ENCODE measurements at regions not wholly inside any gene's neighbourhood (a gene's known extent, or its start where the extent isn't known, plus 50 kb on each side); places are given as distances from the start of the nearest gene placed in this dataset.

GRCh38 chr11:45454917-45455401 lies 168.8 kb upstream of the SYT13 start:
- WGBS, 4 donors, result 71 to 100% (median 82%) methylated on average over 1 of the region's 1 CpG
- TF ChIP-seq POLR2A (IDR thresholded peaks at IDR 0.05) (no peak), CTCF (IDR thresholded peaks at IDR 0.05) (no peak)
- intact Hi-C loops (cut with DNase I), result no loop called here

GRCh38 chr11:45453721-45454120 lies 167.6 kb upstream of the SYT13 start:
- no peak overlapping the region for H3K27ac ChIP-seq
- 48 to 83% (median 65%) methylated on average over 2 to 4 of the region's 4 CpGs for WGBS, 4 donors
- H3K9me3 ChIP-seq (replicated peaks in 1 of 3), result no peaks in the 10 kb centered on the region
- H3K27me3 ChIP-seq, result no peaks in the 10 kb centered on the region
- no peaks in the 10 kb centered on the region for H3K36me3 ChIP-seq (replicated peaks in 1 of 2)
- no peak overlapping the region for H3K4me3 ChIP-seq
- peaks cover 10 to 19% of the 10 kb centered on the region in 2 donors for H3K4me1 ChIP-seq (replicated peaks in 1 of 2)
- TF ChIP-seq POLR2A (IDR thresholded peaks at IDR 0.05) (no peak), CTCF (IDR thresholded peaks at IDR 0.05) (no peak)
- no peak for DNase-seq
- intact Hi-C loops (cut with DNase I), result no loop called here

More at GRCh38 chr11:45454917-45455401, 168.8 kb upstream of the SYT13 start:
- Histone ChIP-seq H3K4me1 (replicated peaks in 1 of 2) (peaks cover 10 to 19% of the 10 kb centered on the region in 2 donors), H3K4me3 (no peak overlapping the region), H3K27me3 (no peaks in the 10 kb centered on the region), H3K36me3 (replicated peaks in 1 of 2) (no peaks in the 10 kb centered on the region), H3K27ac (no peak overlapping the region), H3K9me3 (replicated peaks in 1 of 3) (no peaks in the 10 kb centered on the region)
- DNase-seq, result no peak

- DNase-seq, result peak; percentile 42 to 87 (median 82)
- peak overlapping the region in 3 of 5 donors; percentile 30 to 74 (median 68) for H3K27ac ChIP-seq
- TF ChIP-seq POLR2A (IDR thresholded peaks at IDR 0.05), result no peak
- no peak for TF ChIP-seq CTCF (IDR thresholded peaks at IDR 0.05)
- H3K9me3 ChIP-seq (replicated peaks in 1 of 3), result no peaks in the 10 kb centered on the region
- intact Hi-C loops (cut with DNase I), result no loop called here
- no peaks in the 10 kb centered on the region for H3K27me3 ChIP-seq
- no peaks in the 10 kb centered on the region for H3K36me3 ChIP-seq (replicated peaks in 1 of 2)
- H3K4me1 ChIP-seq (replicated peaks in 1 of 2), result peaks cover 10 to 19% of the 10 kb centered on the region in 2 donors
- 34 to 45% (median 41%) methylated on average over 8 of the region's 8 CpGs for WGBS, 4 donors
- no peak overlapping the region for H3K4me3 ChIP-seq
Measured at GRCh38 chr11:45451766-45452440, 165.8 kb upstream of the SYT13 start.

DNA sequence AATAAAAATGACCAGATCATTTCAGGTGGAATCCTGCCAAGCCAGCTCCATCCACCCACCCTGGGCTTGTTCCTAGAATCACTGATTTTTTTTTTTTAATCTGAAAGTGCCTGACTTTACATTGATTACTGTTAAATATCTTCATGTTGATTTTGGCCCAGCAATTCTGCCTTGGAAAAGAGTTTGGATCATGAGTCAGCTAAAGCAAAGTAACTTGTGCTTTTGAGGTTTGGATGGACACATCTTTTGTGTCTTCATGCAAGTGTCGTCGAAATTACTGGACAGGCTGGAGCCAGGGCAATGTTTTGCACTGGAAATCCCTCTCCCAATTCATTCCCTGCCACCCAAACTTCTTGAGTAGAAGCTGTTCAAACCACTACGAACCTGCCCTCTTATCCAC lies 164.0 kb upstream of the SYT13 start:
- no peaks in the 10 kb centered on the region for H3K27me3 ChIP-seq
- TF ChIP-seq POLR2A (IDR thresholded peaks at IDR 0.05) (no peak), CTCF (IDR thresholded peaks at IDR 0.05) (no peak)
- no peaks in the 10 kb centered on the region for H3K9me3 ChIP-seq (replicated peaks in 1 of 3)
- intact Hi-C loops (cut with DNase I), result no loop called here
- H3K4me1 ChIP-seq (replicated peaks in 1 of 2), result peaks cover 10 to 19% of the 10 kb centered on the region in 2 donors
- WGBS, 4 donors, result 46 to 62% (median 57%) methylated on average over 3 of the region's 3 CpGs
- DNase-seq, result peak in 1 of 7 donors; percentile 11
- H3K4me3 ChIP-seq, result no peak overlapping the region
- no peaks in the 10 kb centered on the region for H3K36me3 ChIP-seq (replicated peaks in 1 of 2)
- peak overlapping the region in 1 of 5 donors; percentile 4 for H3K27ac ChIP-seq
